ENCODE measurements at regions not wholly inside any gene's neighbourhood (a gene's known extent, or its start where the extent isn't known, plus 50 kb on each side); places are given as distances from the start of the nearest gene placed in this dataset.

DNA sequence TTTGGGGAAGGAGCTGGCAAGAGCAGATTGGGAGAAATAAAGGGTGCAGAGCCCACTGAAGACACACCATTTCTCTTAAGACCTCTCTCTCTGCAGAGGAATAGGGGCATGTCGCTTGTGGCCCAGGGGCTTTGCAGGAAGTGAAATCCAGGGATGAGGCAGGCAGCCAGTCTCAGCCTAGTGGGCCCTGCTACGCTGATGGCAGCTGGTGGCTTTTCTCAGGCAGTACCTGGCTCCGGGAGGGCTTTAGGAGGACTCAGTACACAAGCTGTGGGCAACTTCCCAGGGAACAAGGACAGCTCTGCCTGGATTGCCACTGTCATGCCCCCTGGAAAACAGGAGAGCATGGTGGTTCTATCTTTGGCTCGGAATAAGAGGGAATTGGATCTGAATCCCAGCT lies 76.2 kb upstream of the NEURL1B start:
- H3K27ac ChIP-seq (ENCODE audit: low read depth) = no peak overlapping the region
- no peaks in the 10 kb centered on the region for H3K79me2 ChIP-seq (replicated peaks; ENCODE audit: insufficient read depth)
- no peaks in the 10 kb centered on the region for H3K27me3 ChIP-seq (ENCODE audit: insufficient read depth)
- no peaks in the 10 kb centered on the region for H3K9me2 ChIP-seq (ENCODE audit: insufficient read depth)
- Mint-ChIP-seq H3K4me1 (peaks cover 5% of the 10 kb centered on the region), H3K9me3 (no peaks in the 10 kb centered on the region; the same call in 2 of the 3 replicates), H3K36me3 (ENCODE audit: low read depth) (no peaks in the 10 kb centered on the region), H3K27me3 (ENCODE audit: insufficient read depth, low read depth, poor library complexity) (peaks cover 15% of the 10 kb centered on the region), H3K4me3 (no peak overlapping the region), H3K27ac (no peak overlapping the region)
- no peaks in the 10 kb centered on the region; the same call in 1 of the 2 replicates for H3K4me1 ChIP-seq (ENCODE audit: insufficient read depth)
- no peak overlapping the region for H2AFZ ChIP-seq
- no peak overlapping the region for H3K4me2 ChIP-seq
- no peak for TF ChIP-seq CREB1 (CRISPR knock-in tag; IDR thresholded peaks at IDR 0.05; ENCODE audit: low read depth)
- TF ChIP-seq ZNF114 (CRISPR knock-in tag; IDR thresholded peaks at IDR 0.05) = no peak
- TF ChIP-seq, protein P1, sequence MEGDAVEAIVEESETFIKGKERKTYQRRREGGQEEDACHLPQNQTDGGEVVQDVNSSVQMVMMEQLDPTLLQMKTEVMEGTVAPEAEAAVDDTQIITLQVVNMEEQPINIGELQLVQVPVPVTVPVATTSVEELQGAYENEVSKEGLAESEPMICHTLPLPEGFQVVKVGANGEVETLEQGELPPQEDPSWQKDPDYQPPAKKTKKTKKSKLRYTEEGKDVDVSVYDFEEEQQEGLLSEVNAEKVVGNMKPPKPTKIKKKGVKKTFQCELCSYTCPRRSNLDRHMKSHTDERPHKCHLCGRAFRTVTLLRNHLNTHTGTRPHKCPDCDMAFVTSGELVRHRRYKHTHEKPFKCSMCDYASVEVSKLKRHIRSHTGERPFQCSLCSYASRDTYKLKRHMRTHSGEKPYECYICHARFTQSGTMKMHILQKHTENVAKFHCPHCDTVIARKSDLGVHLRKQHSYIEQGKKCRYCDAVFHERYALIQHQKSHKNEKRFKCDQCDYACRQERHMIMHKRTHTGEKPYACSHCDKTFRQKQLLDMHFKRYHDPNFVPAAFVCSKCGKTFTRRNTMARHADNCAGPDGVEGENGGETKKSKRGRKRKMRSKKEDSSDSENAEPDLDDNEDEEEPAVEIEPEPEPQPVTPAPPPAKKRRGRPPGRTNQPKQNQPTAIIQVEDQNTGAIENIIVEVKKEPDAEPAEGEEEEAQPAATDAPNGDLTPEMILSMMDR (conservative IDR thresholded peaks at IDR 0.05; ENCODE audit: low read depth in 2 of 2) = no peak
- TF ChIP-seq EZH2 (IDR thresholded peaks at IDR 0.05; ENCODE audit: low read depth, unreplicated experiment) = no peak
- no peak for TF ChIP-seq ETS1 (IDR thresholded peaks at IDR 0.05)
- no peak for TF ChIP-seq NANOG (IDR thresholded peaks at IDR 0.05; ENCODE audit: borderline replicate concordance)
- no peak for TF ChIP-seq POLR2AphosphoS5 (IDR thresholded peaks at IDR 0.05; ENCODE audit: low read depth)
- no peak for TF ChIP-seq ZNF331 (CRISPR knock-in tag; IDR thresholded peaks at IDR 0.05; ENCODE audit: low read depth)
- TF ChIP-seq EZH2phosphoT487 (IDR thresholded peaks at IDR 0.05; ENCODE audit: unreplicated experiment) = no peak
- TF ChIP-seq, protein P2, sequence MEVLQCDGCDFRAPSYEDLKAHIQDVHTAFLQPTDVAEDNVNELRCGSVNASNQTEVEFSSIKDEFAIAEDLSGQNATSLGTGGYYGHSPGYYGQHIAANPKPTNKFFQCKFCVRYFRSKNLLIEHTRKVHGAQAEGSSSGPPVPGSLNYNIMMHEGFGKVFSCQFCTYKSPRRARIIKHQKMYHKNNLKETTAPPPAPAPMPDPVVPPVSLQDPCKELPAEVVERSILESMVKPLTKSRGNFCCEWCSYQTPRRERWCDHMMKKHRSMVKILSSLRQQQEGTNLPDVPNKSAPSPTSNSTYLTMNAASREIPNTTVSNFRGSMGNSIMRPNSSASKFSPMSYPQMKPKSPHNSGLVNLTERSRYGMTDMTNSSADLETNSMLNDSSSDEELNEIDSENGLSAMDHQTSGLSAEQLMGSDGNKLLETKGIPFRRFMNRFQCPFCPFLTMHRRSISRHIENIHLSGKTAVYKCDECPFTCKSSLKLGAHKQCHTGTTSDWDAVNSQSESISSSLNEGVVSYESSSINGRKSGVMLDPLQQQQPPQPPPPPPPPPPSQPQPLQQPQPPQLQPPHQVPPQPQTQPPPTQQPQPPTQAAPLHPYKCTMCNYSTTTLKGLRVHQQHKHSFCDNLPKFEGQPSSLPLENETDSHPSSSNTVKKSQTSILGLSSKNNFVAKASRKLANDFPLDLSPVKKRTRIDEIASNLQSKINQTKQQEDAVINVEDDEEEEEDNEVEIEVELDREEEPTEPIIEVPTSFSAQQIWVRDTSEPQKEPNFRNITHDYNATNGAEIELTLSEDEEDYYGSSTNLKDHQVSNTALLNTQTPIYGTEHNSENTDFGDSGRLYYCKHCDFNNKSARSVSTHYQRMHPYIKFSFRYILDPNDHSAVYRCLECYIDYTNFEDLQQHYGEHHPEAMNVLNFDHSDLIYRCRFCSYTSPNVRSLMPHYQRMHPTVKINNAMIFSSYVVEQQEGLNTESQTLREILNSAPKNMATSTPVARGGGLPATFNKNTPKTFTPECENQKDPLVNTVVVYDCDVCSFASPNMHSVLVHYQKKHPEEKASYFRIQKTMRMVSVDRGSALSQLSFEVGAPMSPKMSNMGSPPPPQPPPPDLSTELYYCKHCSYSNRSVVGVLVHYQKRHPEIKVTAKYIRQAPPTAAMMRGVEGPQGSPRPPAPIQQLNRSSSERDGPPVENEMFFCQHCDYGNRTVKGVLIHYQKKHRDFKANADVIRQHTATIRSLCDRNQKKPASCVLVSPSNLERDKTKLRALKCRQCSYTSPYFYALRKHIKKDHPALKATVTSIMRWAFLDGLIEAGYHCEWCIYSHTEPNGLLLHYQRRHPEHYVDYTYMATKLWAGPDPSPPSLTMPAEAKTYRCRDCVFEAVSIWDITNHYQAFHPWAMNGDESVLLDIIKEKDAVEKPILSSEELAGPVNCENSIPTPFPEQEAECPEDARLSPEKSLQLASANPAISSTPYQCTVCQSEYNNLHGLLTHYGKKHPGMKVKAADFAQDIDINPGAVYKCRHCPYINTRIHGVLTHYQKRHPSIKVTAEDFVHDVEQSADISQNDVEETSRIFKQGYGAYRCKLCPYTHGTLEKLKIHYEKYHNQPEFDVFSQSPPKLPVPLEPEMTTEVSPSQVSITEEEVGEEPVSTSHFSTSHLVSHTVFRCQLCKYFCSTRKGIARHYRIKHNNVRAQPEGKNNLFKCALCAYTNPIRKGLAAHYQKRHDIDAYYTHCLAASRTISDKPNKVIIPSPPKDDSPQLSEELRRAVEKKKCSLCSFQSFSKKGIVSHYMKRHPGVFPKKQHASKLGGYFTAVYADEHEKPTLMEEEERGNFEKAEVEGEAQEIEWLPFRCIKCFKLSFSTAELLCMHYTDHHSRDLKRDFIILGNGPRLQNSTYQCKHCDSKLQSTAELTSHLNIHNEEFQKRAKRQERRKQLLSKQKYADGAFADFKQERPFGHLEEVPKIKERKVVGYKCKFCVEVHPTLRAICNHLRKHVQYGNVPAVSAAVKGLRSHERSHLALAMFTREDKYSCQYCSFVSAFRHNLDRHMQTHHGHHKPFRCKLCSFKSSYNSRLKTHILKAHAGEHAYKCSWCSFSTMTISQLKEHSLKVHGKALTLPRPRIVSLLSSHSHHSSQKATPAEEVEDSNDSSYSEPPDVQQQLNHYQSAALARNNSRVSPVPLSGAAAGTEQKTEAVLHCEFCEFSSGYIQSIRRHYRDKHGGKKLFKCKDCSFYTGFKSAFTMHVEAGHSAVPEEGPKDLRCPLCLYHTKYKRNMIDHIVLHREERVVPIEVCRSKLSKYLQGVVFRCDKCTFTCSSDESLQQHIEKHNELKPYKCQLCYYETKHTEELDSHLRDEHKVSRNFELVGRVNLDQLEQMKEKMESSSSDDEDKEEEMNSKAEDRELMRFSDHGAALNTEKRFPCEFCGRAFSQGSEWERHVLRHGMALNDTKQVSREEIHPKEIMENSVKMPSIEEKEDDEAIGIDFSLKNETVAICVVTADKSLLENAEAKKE (CRISPR knock-in tag; IDR thresholded peaks at IDR 0.05) = no peak
- no peak for TF ChIP-seq STAT1 (IDR thresholded peaks at IDR 0.05; ENCODE audit: unreplicated experiment)
- TF ChIP-seq, protein P3, sequence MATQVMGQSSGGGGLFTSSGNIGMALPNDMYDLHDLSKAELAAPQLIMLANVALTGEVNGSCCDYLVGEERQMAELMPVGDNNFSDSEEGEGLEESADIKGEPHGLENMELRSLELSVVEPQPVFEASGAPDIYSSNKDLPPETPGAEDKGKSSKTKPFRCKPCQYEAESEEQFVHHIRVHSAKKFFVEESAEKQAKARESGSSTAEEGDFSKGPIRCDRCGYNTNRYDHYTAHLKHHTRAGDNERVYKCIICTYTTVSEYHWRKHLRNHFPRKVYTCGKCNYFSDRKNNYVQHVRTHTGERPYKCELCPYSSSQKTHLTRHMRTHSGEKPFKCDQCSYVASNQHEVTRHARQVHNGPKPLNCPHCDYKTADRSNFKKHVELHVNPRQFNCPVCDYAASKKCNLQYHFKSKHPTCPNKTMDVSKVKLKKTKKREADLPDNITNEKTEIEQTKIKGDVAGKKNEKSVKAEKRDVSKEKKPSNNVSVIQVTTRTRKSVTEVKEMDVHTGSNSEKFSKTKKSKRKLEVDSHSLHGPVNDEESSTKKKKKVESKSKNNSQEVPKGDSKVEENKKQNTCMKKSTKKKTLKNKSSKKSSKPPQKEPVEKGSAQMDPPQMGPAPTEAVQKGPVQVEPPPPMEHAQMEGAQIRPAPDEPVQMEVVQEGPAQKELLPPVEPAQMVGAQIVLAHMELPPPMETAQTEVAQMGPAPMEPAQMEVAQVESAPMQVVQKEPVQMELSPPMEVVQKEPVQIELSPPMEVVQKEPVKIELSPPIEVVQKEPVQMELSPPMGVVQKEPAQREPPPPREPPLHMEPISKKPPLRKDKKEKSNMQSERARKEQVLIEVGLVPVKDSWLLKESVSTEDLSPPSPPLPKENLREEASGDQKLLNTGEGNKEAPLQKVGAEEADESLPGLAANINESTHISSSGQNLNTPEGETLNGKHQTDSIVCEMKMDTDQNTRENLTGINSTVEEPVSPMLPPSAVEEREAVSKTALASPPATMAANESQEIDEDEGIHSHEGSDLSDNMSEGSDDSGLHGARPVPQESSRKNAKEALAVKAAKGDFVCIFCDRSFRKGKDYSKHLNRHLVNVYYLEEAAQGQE (IDR thresholded peaks at IDR 0.05; ENCODE audit: unreplicated experiment) = no peak
- no peak for TF ChIP-seq JUNB (IDR thresholded peaks at IDR 0.05; ENCODE audit: unreplicated experiment)
- no peaks in the 10 kb centered on the region for H3K36me3 ChIP-seq (ENCODE audit: insufficient read depth)
- no peaks in the 10 kb centered on the region for H3F3A ChIP-seq (replicated peaks; ENCODE audit: low read depth)
- no peak overlapping the region for H3K4me3 ChIP-seq
- ATAC-seq (no peak), DNase-seq (ENCODE audit: low spot score) (no peak)
- H4K20me1 ChIP-seq (replicated peaks; ENCODE audit: insufficient read depth) = no peaks in the 10 kb centered on the region
